Muscle of arm (tissue), 1 donor: ENCODE measurements at regions not wholly inside any gene's neighbourhood (a gene's known extent, or its start where the extent isn't known, plus 50 kb on each side); places are given as distances from the start of the nearest gene placed in this dataset.

Source experiments
- DNase-seq: peaks from one replicate; pipeline ENCODE4 v3.0.0-alpha.2; 2013

DNA sequence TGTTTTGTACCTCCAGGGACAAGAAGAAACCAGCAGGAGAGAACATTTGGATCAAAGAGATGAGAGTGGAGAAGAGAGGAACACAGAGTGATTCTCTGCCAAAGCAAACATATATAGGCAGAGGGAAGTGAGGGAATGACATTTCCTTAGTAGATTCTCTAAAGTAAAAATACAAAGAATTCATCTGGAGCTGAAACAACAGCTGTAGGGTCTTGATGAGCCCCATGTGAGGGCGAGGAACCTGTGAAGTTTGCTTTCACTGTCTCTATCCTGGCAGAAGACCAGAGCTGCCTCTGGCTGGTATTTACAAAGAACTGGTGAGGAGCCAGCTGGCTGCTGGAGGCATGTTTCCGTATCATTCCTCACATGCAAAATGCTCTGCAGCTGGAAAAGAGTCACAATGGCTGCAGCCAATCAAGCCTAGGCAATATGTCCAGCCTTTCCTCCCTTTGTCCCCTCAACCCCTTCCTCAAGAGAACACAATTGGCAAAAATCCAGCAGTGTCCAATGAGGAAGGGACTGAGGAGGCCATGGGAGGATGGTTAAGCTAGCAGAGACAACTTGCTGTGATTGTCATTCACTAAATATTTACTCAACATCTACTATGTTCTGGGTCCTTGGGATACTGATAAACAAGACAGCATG, 122.5 kb downstream of the PHLDA1 start:
- DNase-seq, result peak; percentile 94

DNA sequence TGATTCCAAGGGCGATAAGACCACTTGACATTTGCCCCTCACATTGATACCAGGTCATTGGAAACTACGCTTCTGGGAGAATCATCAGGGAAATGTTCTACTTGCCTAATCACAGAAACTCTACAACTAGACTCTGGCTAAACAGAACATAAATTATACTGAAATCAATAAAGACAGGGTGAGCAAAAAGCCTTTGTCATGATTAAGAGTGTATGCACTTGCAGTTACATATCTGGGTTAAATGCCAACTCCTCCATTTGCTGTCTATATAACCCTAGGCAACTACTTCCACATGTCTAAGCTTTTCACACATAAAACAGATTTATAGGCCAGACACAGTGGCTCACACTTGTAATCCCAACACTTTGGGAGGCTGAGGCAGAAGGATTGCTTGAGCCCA, 125.7 kb downstream of the PHLDA1 start:
- no peak for DNase-seq

DNA sequence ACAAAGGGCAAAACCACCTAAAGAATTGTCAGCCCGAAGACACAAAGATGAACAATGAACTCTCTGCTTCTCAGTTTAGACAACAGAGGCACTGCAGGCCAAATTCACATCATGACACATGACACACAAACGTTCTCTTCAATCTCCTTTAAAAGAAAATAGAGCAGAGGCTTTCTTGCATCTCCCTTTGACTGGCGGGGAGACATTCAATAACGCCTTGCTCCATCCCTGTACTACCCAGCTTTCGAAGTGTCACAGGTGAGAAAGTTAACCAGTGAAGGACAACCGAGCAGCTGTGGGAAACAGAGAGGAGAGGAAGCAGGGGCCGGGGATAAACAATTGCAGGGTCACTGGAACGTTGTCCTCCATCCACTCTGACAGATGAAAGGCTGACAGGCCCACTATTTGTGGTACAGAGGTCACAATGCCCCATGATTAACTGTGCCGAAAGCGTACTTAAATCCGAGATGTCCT, 130.8 kb downstream of the PHLDA1 start:
- no peak for DNase-seq

GRCh38 chr12:75900226-75900625, 131.3 kb downstream of the PHLDA1 start:
- DNase-seq, result no peak

- no peak for DNase-seq
Measured at GRCh38 chr12:75894965-75895754, 136.4 kb downstream of the PHLDA1 start.

DNA sequence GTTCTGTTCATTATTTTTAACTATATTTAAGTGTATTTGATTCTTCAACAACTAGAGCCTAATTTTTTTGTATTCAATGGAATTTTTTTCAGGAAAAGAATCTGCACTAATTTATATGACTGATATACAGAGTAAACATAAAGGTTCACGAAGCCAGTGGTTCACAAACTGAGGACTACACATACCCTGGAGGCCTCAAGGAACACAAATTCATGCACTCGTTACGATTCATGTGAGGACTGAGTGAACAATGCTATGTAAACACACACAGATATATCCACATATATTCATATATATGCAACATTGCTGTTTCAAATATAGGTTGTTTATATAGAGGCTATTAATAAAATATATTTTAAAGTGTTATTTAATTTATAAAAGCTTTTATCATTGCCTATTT, 137.8 kb downstream of the PHLDA1 start:
- no peak for DNase-seq

DNA sequence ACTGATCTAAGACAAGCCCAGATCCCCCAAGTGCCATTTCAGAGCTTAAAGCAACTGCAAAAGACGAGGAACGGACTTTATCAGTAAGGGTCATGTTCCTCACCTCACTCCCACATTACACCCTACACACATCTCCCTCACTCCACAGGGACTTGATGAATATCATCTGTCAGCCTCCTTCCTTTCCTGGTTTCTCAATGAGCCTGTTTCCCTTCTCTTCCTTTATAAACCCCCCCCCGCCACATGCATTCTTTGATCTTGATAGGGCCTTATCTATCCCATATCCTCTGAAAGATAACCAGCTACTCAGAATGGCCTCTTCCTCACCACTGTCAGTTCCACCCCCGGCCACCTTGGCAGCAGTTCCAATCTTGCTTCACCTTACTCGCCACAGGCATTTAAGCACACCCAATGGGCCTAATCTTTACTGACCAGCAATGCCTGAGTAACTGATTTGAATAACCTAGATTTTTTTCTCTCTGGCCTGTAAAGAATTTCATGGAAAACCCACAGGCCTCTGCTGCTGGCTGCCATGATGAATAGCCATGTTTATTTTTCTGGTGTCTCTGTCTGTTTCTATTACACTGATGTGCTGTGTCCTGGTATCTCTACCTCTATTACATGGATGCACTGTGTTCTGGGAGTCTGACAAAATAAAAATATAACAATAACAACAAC, 138.7 kb downstream of the PHLDA1 start:
- DNase-seq, result no peak

DNA sequence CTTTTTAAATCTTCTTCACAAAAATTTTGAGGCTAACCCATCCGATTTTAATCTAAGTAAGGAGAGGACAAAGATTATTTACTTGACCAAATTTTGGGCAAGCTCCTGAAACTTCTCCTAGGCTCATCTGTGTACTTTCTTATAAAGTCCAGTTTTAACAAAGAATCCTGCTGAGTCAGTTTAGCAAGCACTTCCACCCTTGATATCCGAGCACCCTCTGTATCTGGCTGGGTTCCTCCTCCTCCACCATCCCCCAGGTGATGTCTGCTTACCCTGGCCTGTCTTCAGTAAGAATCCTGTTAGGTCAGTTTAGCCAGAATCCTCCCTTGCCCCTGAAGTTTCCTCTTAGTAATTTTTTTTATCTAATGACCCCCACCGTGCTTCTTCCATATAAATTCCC, 140.5 kb downstream of the PHLDA1 start:
- DNase-seq, result no peak

- DNase-seq, result no peak
Measured at GRCh38 chr12:75890660-75891059, 140.9 kb downstream of the PHLDA1 start.

DNA sequence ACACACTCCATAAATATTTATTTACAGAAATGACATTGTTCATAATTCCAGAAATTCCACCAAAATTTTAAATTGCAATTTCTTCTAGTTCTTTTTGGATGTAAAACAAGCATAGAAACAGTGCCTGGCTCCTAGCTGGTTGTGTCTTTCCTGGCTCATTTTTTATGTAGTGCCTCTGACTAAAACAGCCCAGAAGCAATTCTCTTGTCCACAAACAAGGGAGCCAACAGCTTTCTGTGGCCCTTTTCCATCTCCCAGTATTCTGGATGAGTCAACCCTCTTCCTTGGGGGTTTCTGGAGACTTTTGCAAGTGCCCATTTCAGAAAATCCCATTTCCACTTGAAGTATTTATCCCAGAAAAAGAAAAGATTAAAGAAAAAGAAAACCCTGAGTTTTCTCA, 141.4 kb downstream of the PHLDA1 start:
- DNase-seq, result no peak

DNA sequence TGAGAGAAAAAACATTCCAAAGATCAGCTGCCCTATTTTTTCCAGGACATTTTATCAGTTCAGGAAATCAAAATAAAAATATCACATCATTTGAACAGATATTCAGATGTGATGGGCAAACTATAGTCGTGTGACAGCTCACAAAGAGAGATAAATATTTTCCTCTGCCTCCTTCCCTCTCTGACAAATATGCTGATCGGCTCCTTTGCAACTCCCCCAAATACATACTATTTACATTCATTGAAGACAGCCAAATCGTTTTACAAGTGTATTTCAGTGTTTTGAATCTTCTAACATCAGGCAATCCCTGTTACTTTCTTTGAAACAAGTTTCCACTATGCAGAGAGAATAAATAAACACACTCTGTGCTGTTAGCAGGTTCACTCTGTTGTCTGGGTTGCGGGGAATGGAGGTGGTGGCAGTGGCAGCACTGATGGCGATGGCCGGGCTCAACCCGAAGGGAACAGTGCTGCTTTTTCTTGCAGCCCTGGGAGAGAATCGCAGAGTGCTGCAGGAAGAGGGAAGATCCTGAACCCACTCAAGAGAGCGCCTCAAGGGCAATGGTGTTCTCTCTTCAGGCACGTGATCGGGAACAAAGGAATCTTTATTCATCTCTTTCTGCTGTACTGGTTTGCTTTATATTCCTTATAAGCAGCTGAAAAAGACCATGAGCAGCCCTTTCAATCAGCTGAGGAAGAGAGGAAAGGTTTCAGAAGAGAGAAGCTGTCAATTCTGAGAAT, 142.5 kb downstream of the PHLDA1 start:
- no peak for DNase-seq

DNA sequence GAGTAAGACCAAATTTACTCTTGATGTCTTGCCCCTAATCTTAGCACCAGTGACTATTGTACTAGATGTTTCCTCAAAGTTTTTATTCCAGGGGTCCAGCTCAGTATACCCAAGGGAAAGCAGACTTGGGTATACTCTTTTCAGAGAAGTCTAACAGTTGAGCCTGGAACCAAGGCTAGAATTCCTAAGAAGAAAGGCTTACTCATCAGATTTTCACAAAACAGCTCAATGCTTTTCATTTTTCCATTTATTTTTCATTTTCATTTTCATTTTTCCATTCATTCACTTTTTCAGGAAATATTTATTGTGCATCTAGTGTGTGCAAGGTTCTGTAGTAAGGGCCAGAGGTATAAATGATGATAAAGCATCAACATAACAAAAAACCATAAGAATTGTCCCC, 143.2 kb downstream of the PHLDA1 start:
- no peak for DNase-seq

DNA sequence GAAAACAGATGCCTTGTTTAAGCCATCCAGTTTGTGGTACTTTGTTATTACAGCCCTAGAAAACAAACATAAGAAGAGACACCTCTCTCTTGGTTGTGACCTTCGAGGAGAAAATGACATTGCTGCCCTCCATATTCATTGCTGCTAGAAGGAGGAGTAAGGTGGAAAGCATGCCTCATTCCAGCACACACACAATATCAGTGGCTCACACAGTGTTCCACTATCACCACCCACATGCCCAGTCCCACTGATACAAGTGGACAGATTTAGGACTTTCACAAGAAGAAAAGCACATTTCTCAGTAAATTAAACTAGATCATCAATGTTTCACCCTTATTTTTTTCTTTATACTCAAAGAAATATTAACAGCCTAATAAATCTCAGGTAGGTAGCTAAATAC, 143.6 kb downstream of the PHLDA1 start:
- no peak for DNase-seq

- no peak for DNase-seq
Measured at GRCh38 chr12:75884465-75884985, 147.1 kb downstream of the PHLDA1 start.

- DNase-seq, result no peak
Measured at GRCh38 chr12:75883241-75883640, 148.3 kb downstream of the PHLDA1 start.

GRCh38 chr12:75882421-75882820, 149.2 kb downstream of the PHLDA1 start:
- no peak for DNase-seq

GRCh38 chr12:75881920-75882319, 149.7 kb downstream of the PHLDA1 start:
- no peak for DNase-seq

DNA sequence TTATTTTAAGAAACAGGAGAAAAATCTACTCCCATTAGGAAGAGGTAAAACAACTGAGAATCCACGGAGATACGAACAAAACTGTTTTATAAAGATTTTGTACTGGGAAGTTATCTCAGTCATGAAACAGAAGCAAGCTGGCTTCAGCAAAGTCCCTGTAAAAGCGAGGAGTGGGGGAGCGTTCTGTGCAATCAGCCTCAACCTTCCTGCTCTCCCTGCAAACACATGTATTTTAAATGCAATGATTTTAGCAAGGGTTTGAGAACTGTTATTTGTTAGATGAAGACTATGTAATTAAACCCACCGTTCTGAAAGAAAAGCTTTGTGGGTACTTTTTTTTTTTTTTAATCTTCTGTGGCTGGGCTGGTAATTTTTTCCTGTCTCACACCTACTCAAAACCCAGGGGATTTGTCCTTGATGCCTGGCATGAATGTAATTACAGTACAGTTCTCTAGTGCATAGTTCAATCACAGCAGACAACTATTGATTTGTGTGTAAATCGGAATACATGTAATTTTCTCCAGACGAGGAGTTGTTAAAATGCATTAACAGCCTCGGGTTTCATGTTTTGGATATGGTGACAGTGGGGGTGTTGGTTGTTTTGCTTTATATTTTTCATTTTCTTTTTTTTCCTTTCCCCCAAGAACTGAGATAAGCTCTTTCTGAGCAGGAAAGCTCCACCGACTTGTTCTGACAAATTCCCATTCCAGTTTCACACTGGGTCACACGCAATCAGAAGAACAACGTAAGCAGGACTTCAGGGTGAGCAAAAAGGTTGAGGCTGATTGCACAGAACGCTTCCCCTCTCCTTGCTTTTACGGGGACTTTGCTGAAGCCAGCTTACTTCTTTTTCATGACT, 153.6 kb downstream of the PHLDA1 start:
- DNase-seq, result no peak

DNA sequence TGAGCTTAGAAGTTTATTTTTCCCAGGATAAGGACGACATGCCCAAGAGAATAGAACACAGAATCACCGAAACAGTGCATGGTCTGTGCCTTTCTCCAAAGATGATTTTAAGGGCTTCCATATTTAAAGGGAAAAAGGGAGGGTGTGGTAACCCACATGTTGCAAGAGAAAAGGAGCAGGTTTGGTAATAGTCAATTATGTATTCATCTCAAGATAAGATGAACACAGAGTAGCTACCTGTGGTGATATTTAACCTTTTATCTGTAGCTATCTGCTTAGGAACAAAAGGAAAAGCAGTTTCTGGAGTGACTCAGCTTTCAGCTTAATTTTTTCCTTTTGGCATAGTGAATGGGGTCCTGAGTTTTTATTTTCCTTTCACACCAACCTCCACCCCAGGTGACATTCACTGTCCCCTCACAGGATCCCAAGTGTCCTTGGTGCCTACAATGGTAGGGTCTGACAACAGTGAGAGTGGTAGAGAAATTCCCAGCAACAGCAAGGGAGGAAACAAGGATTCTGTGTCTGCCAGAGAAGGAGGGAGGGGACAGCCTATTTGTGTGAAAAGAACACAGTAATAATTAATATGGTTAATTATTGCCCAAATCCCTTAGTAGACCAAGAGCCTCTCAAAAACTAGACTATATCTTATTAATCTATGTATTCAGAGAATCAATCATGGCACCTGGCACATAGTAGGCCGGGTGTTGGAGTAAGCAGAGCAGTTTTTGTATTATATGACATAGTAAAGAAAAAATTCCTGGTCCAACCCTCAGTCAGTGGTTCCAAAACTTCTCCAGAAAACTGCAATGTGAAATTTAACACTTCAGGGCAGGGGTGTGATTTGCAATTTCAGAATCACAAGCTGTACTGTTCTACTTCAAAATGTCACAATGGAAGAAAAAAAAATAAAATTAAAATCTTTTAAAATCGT, 154.5 kb downstream of the PHLDA1 start:
- DNase-seq, result no peak

GRCh38 chr12:75874441-75874840, 157.1 kb downstream of the PHLDA1 start:
- no peak for DNase-seq
